Liver (tissue), 8 donors: ENCODE measurements at regions not wholly inside any gene's neighbourhood (a gene's known extent, or its start where the extent isn't known, plus 50 kb on each side); places are given as distances from the start of the nearest gene placed in this dataset.

Source experiments
- DNase-seq: peaks from one replicate; pipeline ENCODE4 v3.0.0-alpha.2; 2017; ENCODE audit warnings: low spot score
- H3K27ac ChIP-seq, 2 donors: one replicate each; pipeline ENCODE4 v1.7.0; 2013; ENCODE audit warnings: inconsistent platforms in 2 of 2, low read length in 2 of 2, control low read depth in 1 of 2, low read depth in 1 of 2, mild to moderate bottlenecking in 1 of 2
- H3K27me3 ChIP-seq, 4 donors: one replicate each; pipeline versions ENCODE4 v1.6.1 to v1.7.0; 2013; ENCODE audit warnings: low read length in 3 of 4, inconsistent platforms in 1 of 4, mild to moderate bottlenecking in 1 of 4, moderate library complexity in 1 of 4; ENCODE audit not compliant: control insufficient read depth in 4 of 4, insufficient read depth in 4 of 4
- H3K36me3 ChIP-seq, 4 donors: one replicate each; pipeline versions ENCODE4 v1.6.1 to v1.7.0; 2013; ENCODE audit warnings: low read length in 3 of 4, mild to moderate bottlenecking in 3 of 4, low read depth in 1 of 4, moderate library complexity in 1 of 4; ENCODE audit not compliant: control insufficient read depth in 4 of 4, insufficient read depth in 3 of 4
- H3K4me1 ChIP-seq, 4 donors: one replicate each; pipeline versions ENCODE4 v1.6.1 to v1.7.0; 2013; ENCODE audit warnings: low read length in 3 of 4, mild to moderate bottlenecking in 3 of 4, moderate library complexity in 1 of 4; ENCODE audit not compliant: control insufficient read depth in 4 of 4, insufficient read depth in 4 of 4
- H3K4me3 ChIP-seq, 3 donors: one replicate each; pipeline versions ENCODE4 v1.6.1 to v1.7.0; 2013; ENCODE audit warnings: low read length in 3 of 3, control low read depth in 1 of 3, low read depth in 1 of 3, mild to moderate bottlenecking in 1 of 3
- H3K9ac ChIP-seq, 2 donors: one replicate each; pipeline ENCODE4 v1.7.0; 2013; ENCODE audit warnings: low read length in 2 of 2, mild to moderate bottlenecking in 2 of 2, moderate library complexity in 2 of 2, control low read depth in 1 of 2, low read depth in 1 of 2
- H3K9me3 ChIP-seq, 4 donors: one replicate each; pipeline versions ENCODE4 v1.6.1 to v1.7.0; 2013; ENCODE audit warnings: low read length in 3 of 4; ENCODE audit not compliant: control insufficient read depth in 4 of 4
- EGR1 ChIP-seq, 2 donors: IDR thresholded peaks; 2 replicates each; pipeline ENCODE4 v1.6.1; 2016 to 2018; ENCODE audit warnings: antibody characterized with exemption in 2 of 2, low read depth in 2 of 2
- FOXA1 ChIP-seq: IDR thresholded peaks from 2 replicates; pipeline ENCODE4 v1.6.1; 2016; ENCODE audit warnings: antibody characterized with exemption
- FOXA2 ChIP-seq: IDR thresholded peaks from 2 replicates; pipeline ENCODE4 v1.6.1; 2016; ENCODE audit warnings: antibody characterized with exemption
- NR2F2 ChIP-seq: IDR thresholded peaks from 2 replicates; pipeline ENCODE4 v1.6.1; 2016; ENCODE audit warnings: antibody characterized with exemption
- RAD21 ChIP-seq, 2 donors: IDR thresholded peaks; 2 replicates each; pipeline ENCODE4 v1.6.1; 2016; ENCODE audit warnings: antibody characterized with exemption in 2 of 2, mild to moderate bottlenecking in 2 of 2
- RXRA ChIP-seq, 2 donors: IDR thresholded peaks; 2 replicates each; pipeline ENCODE4 v1.6.1; 2017 to 2018; ENCODE audit warnings: antibody characterized with exemption in 2 of 2, mild to moderate bottlenecking in 1 of 2
- SP1 ChIP-seq: IDR thresholded peaks from 2 replicates; pipeline ENCODE4 v1.6.1; 2018; ENCODE audit warnings: antibody characterized with exemption, mild to moderate bottlenecking
- TAF1 ChIP-seq: conservative IDR thresholded peaks from 2 replicates; pipeline ENCODE4 v1.6.1; 2016; ENCODE audit warnings: antibody characterized with exemption, mild to moderate bottlenecking
- YY1 ChIP-seq: IDR thresholded peaks from 2 replicates; pipeline ENCODE4 v1.6.1; 2016; ENCODE audit warnings: antibody characterized with exemption, mild to moderate bottlenecking
- WGBS: extraction: QIAGEN DNeasy Blood & Tissue Kit; methylation state at CpG from one replicate; pipeline ENCODE4 v1.1.7; 2013; 5-methylcytosine and 5-hydroxymethylcytosine counted together
- TF ChIP-seq, protein P1 (sequence below): IDR thresholded peaks from 2 replicates; pipeline ENCODE4 v1.6.1; 2016; ENCODE audit warnings: antibody characterized with exemption, mild to moderate bottlenecking
- TF ChIP-seq, protein P2 (sequence below): fragments of 150-350 bp; IDR thresholded peaks from 2 replicates; pipeline ENCODE4 v1.5.1; 2017; ENCODE audit warnings: improper control_type of control experiment, low read depth, low read length; ENCODE audit not compliant: missing input control
- TF ChIP-seq, protein P3 (sequence below): IDR thresholded peaks from 2 replicates; pipeline ENCODE4 v1.6.1; 2016; ENCODE audit warnings: antibody characterized with exemption
- TF ChIP-seq, protein P4 (sequence below): IDR thresholded peaks from 2 replicates; pipeline ENCODE4 v1.6.1; 2016; ENCODE audit warnings: antibody characterized with exemption
- TF ChIP-seq, protein P5 (sequence below): IDR thresholded peaks from 2 replicates; pipeline ENCODE4 v1.6.1; 2016; ENCODE audit warnings: antibody characterized with exemption
- donor health status: healthy.
- donor health status: healthy.
- donor health status: healthy.
- donor health status: healthy.
- donor health status: healthy.

DNA sequence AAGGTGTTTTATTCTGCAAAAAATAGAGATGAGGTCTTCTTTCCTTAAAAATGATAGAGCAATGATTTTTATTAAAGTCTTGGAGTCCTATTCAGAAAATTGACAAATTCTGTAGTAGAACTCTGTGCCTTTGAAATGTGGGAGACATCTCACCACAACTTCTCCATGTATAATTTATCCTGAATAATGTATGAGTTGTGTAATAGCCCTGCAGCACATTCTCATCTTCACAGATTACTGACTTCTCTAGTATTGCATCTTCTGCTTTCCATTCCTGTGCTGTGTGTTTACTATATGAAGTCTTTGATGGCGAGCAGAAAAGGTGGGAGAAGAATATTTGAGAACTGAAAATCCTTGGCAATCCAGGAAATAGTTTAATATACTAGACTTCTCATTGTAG, 255.6 kb downstream of the TTC6 start:
- H3K9ac ChIP-seq, result no peak overlapping the region

DNA sequence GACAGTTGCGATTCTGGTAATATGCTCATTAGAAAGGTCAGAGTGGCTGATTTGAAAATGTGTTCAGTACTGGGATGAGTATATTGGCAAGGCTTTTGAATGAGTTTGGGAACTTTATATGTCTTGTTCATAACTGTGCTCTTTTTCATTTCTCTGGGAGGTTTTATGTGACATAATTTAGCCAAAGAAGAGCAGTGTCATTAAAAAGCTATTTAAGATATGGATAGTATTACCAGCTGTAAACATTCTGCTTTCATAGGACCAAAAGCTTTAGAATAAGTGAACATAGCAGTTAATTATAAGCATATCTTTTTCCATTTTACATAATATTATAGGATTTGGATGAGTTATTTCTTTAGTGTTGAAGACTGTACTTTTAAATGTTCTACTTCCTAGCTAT, 260.4 kb downstream of the TTC6 start:
- no peaks in the 10 kb centered on the region for H3K36me3 ChIP-seq
- no peak for DNase-seq
- no peak overlapping the region for H3K4me3 ChIP-seq
- H3K27me3 ChIP-seq, result no peaks in the 10 kb centered on the region
- no peaks in the 10 kb centered on the region for H3K9me3 ChIP-seq
- H3K9ac ChIP-seq, result no peak overlapping the region
- no peaks in the 10 kb centered on the region for H3K4me1 ChIP-seq
- TF ChIP-seq, protein P1, sequence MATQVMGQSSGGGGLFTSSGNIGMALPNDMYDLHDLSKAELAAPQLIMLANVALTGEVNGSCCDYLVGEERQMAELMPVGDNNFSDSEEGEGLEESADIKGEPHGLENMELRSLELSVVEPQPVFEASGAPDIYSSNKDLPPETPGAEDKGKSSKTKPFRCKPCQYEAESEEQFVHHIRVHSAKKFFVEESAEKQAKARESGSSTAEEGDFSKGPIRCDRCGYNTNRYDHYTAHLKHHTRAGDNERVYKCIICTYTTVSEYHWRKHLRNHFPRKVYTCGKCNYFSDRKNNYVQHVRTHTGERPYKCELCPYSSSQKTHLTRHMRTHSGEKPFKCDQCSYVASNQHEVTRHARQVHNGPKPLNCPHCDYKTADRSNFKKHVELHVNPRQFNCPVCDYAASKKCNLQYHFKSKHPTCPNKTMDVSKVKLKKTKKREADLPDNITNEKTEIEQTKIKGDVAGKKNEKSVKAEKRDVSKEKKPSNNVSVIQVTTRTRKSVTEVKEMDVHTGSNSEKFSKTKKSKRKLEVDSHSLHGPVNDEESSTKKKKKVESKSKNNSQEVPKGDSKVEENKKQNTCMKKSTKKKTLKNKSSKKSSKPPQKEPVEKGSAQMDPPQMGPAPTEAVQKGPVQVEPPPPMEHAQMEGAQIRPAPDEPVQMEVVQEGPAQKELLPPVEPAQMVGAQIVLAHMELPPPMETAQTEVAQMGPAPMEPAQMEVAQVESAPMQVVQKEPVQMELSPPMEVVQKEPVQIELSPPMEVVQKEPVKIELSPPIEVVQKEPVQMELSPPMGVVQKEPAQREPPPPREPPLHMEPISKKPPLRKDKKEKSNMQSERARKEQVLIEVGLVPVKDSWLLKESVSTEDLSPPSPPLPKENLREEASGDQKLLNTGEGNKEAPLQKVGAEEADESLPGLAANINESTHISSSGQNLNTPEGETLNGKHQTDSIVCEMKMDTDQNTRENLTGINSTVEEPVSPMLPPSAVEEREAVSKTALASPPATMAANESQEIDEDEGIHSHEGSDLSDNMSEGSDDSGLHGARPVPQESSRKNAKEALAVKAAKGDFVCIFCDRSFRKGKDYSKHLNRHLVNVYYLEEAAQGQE, result no peak
- no peak for TF ChIP-seq TAF1
- no peak for TF ChIP-seq NR2F2
- no peak for TF ChIP-seq EGR1 (IDR thresholded peaks at IDR 0.05; ENCODE audit: low read depth in 2 of 2)
- no peak for TF ChIP-seq FOXA2
- no peak for TF ChIP-seq RXRA (IDR thresholded peaks at IDR 0.05)
- TF ChIP-seq FOXA1, result no peak
- TF ChIP-seq, protein P2, sequence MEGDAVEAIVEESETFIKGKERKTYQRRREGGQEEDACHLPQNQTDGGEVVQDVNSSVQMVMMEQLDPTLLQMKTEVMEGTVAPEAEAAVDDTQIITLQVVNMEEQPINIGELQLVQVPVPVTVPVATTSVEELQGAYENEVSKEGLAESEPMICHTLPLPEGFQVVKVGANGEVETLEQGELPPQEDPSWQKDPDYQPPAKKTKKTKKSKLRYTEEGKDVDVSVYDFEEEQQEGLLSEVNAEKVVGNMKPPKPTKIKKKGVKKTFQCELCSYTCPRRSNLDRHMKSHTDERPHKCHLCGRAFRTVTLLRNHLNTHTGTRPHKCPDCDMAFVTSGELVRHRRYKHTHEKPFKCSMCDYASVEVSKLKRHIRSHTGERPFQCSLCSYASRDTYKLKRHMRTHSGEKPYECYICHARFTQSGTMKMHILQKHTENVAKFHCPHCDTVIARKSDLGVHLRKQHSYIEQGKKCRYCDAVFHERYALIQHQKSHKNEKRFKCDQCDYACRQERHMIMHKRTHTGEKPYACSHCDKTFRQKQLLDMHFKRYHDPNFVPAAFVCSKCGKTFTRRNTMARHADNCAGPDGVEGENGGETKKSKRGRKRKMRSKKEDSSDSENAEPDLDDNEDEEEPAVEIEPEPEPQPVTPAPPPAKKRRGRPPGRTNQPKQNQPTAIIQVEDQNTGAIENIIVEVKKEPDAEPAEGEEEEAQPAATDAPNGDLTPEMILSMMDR, result no peak
- TF ChIP-seq SP1, result no peak
- TF ChIP-seq, protein P3, sequence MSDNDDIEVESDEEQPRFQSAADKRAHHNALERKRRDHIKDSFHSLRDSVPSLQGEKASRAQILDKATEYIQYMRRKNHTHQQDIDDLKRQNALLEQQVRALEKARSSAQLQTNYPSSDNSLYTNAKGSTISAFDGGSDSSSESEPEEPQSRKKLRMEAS, result no peak
- no peak for TF ChIP-seq RAD21 (IDR thresholded peaks at IDR 0.05)
- TF ChIP-seq, protein P4, sequence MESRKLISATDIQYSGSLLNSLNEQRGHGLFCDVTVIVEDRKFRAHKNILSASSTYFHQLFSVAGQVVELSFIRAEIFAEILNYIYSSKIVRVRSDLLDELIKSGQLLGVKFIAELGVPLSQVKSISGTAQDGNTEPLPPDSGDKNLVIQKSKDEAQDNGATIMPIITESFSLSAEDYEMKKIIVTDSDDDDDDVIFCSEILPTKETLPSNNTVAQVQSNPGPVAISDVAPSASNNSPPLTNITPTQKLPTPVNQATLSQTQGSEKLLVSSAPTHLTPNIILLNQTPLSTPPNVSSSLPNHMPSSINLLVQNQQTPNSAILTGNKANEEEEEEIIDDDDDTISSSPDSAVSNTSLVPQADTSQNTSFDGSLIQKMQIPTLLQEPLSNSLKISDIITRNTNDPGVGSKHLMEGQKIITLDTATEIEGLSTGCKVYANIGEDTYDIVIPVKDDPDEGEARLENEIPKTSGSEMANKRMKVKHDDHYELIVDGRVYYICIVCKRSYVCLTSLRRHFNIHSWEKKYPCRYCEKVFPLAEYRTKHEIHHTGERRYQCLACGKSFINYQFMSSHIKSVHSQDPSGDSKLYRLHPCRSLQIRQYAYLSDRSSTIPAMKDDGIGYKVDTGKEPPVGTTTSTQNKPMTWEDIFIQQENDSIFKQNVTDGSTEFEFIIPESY, result no peak
- TF ChIP-seq, protein P5, sequence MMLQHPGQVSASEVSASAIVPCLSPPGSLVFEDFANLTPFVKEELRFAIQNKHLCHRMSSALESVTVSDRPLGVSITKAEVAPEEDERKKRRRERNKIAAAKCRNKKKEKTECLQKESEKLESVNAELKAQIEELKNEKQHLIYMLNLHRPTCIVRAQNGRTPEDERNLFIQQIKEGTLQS, result no peak
- TF ChIP-seq YY1, result no peak
- no peak overlapping the region for H3K27ac ChIP-seq
- 48% methylated on average over 1 of the region's 1 CpG for WGBS

More for the DNA sequence above, 255.6 kb downstream of the TTC6 start:
- H3K27ac ChIP-seq, result no peak overlapping the region
- 95% methylated on average over 1 of the region's 1 CpG for WGBS
- H3K4me3 ChIP-seq, result no peak overlapping the region
- H3K36me3 ChIP-seq, result no peaks in the 10 kb centered on the region
- H3K27me3 ChIP-seq, result no peaks in the 10 kb centered on the region
- no peaks in the 10 kb centered on the region for H3K9me3 ChIP-seq
- TF ChIP-seq NR2F2 (no peak), SP1 (no peak)
- DNase-seq, result no peak
- no peaks in the 10 kb centered on the region for H3K4me1 ChIP-seq
